Neural progenitor cell (in vitro differentiated cells): ENCODE measurements at regions not wholly inside any gene's neighbourhood (a gene's known extent, or its start where the extent isn't known, plus 50 kb on each side); places are given as distances from the start of the nearest gene placed in this dataset.

Experiments used
- EZH2 ChIP-seq: fragments of 200-600 bp; sonication (generic); IDR thresholded peaks from 2 replicates; pipeline ENCODE4 v1.6.1; 2017; ENCODE audit warnings: antibody characterized with exemption, mild to moderate bottlenecking, moderate library complexity
- EZH2phosphoT487 ChIP-seq: fragments of 200-600 bp; sonication (generic); IDR thresholded peaks from 2 replicates; pipeline ENCODE4 v1.6.1; 2017; ENCODE audit warnings: antibody characterized with exemption
- TF ChIP-seq, protein P1 (sequence below): fragments of 200-600 bp; sonication (generic); IDR thresholded peaks from 2 replicates; pipeline ENCODE4 v1.5.1; 2017; ENCODE audit warnings: antibody characterized with exemption, mild to moderate bottlenecking

DNA sequence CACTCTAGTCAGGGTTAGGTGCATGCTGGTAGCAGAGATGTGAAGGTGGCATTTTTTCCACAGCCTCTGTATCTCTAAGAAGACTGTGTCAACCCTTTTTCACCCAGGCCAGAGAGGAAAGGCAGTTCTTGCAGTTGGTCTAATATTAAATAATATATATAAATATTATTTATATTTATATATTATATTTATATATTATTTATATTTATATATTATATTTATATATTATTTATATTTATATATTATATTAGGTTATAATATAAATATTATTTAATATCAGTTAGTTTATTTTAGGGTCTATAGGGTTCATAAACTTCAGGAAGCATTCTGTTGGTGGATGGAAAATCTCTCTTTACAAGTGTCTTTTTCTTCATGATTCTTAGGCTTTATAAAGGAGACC lies 218.6 kb upstream of the DMRTA1 start:
- TF ChIP-seq, protein P1, sequence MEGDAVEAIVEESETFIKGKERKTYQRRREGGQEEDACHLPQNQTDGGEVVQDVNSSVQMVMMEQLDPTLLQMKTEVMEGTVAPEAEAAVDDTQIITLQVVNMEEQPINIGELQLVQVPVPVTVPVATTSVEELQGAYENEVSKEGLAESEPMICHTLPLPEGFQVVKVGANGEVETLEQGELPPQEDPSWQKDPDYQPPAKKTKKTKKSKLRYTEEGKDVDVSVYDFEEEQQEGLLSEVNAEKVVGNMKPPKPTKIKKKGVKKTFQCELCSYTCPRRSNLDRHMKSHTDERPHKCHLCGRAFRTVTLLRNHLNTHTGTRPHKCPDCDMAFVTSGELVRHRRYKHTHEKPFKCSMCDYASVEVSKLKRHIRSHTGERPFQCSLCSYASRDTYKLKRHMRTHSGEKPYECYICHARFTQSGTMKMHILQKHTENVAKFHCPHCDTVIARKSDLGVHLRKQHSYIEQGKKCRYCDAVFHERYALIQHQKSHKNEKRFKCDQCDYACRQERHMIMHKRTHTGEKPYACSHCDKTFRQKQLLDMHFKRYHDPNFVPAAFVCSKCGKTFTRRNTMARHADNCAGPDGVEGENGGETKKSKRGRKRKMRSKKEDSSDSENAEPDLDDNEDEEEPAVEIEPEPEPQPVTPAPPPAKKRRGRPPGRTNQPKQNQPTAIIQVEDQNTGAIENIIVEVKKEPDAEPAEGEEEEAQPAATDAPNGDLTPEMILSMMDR: no peak
- TF ChIP-seq EZH2 (no peak), EZH2phosphoT487 (no peak)
